Thymus (tissue), 11 donors: ENCODE measurements at regions not wholly inside any gene's neighbourhood (a gene's known extent, or its start where the extent isn't known, plus 50 kb on each side); places are given as distances from the start of the nearest gene placed in this dataset.

ENCODE experiments used
- DNase-seq, 9 donors: peaks; one replicate each; pipeline ENCODE4 v3.0.0-alpha.2; 2013; ENCODE audit warnings: low spot score in 9 of 9, low read depth in 6 of 9, missing footprints in 1 of 9
- H3K27ac ChIP-seq, 2 donors: one replicate each; pipeline ENCODE4 v1.5.1; 2013; ENCODE audit warnings: control low read depth in 1 of 2, low read depth in 1 of 2, low read length in 1 of 2, mild to moderate bottlenecking in 1 of 2, moderate library complexity in 1 of 2
- H3K27me3 ChIP-seq, 2 donors: one replicate each; pipeline ENCODE4 v1.5.1; 2013; ENCODE audit warnings: low read length in 1 of 2; ENCODE audit not compliant: control insufficient read depth in 2 of 2, insufficient read depth in 1 of 2
- H3K36me3 ChIP-seq, 2 donors: one replicate each; pipeline ENCODE4 v1.5.1; 2013; ENCODE audit warnings: low read length in 1 of 2, mild to moderate bottlenecking in 1 of 2, moderate library complexity in 1 of 2; ENCODE audit not compliant: control insufficient read depth in 2 of 2, insufficient read depth in 2 of 2
- H3K4me1 ChIP-seq, 2 donors: one replicate each; pipeline ENCODE4 v1.5.1; 2013; ENCODE audit warnings: low read length in 2 of 2; ENCODE audit not compliant: control insufficient read depth in 2 of 2, insufficient read depth in 2 of 2
- H3K4me3 ChIP-seq, 2 donors: one replicate each; pipeline ENCODE4 v1.5.1; 2013; ENCODE audit warnings: low read length in 2 of 2, control low read depth in 1 of 2, mild to moderate bottlenecking in 1 of 2
- H3K9me3 ChIP-seq, 2 donors: one replicate each; pipeline ENCODE4 v1.5.1; 2013; ENCODE audit warnings: low read length in 1 of 2, mild to moderate bottlenecking in 1 of 2; ENCODE audit not compliant: control insufficient read depth in 2 of 2, insufficient read depth in 1 of 2
- WGBS: extraction: QIAGEN DNeasy Blood & Tissue Kit; methylation state at CpG from one replicate; pipeline ENCODE4 v1.1.7; 2013; 5-methylcytosine and 5-hydroxymethylcytosine counted together
- donor health status: healthy.

DNA sequence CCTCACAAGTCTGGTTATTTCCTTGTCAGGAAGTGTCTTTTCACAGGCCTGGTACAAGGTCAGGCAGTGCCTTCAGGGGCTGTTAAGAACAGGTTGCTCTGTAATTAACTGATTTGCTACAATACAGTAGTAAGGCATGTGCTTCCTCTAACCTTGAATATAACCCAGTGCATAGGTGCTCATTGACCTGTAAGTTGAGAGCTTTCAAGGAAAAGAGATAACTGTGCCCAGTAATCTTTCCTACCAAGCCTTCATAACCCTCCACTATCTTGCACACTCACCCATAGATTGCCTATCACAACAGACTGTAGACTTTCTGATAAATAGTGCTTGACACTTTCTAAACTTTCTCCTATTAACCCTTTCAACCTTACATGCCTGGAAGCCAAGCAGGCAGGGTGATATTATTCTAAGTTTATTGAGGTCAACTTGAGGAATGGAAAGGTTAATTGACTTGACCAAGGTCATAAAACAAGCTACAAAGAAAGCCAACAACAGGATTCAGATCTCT is 148.1 kb downstream of the PPARGC1A start:
- Histone ChIP-seq H3K4me1 (no peaks in the 10 kb centered on the region), H3K4me3 (no peak overlapping the region), H3K27ac (no peak overlapping the region), H3K27me3 (no peaks in the 10 kb centered on the region), H3K36me3 (no peaks in the 10 kb centered on the region), H3K9me3 (no peaks in the 10 kb centered on the region)
- DNase-seq = no peak

- Histone ChIP-seq H3K9me3 (no peaks in the 10 kb centered on the region), H3K27me3 (no peaks in the 10 kb centered on the region), H3K36me3 (no peaks in the 10 kb centered on the region), H3K27ac (no peak overlapping the region), H3K4me1 (no peaks in the 10 kb centered on the region), H3K4me3 (no peak overlapping the region)
- no peak for DNase-seq
- WGBS = 88% methylated on average over 3 of the region's 3 CpGs
These were observed 152.3 kb downstream of the PPARGC1A start for GRCh38 chr4:23737571-23737970.

DNA sequence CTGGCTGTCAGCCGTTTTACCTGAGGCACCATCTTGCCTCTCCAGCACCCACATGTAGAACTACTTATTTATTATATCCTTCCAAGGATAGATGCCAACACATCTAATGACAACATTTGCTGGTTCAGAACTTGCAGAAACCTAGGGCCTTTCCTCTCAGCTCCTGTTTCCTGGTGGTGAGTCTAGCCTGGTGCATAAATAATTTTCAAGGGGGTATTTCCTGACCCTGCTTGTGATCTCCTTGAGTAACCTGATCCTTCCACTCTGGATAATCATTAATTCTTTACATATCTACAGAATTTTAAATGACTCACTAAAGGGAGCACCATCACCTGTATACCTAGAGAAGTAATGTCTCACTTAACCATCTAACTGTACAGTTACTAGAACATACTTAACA is 153.4 kb downstream of the PPARGC1A start:
- no peaks in the 10 kb centered on the region for H3K9me3 ChIP-seq
- H3K27me3 ChIP-seq = no peaks in the 10 kb centered on the region
- no peaks in the 10 kb centered on the region for H3K36me3 ChIP-seq
- DNase-seq = no peak
- H3K4me1 ChIP-seq = no peaks in the 10 kb centered on the region
- no peak overlapping the region for H3K4me3 ChIP-seq
- H3K27ac ChIP-seq = no peak overlapping the region
- WGBS = 95% methylated on average over 1 of the region's 1 CpG

DNA sequence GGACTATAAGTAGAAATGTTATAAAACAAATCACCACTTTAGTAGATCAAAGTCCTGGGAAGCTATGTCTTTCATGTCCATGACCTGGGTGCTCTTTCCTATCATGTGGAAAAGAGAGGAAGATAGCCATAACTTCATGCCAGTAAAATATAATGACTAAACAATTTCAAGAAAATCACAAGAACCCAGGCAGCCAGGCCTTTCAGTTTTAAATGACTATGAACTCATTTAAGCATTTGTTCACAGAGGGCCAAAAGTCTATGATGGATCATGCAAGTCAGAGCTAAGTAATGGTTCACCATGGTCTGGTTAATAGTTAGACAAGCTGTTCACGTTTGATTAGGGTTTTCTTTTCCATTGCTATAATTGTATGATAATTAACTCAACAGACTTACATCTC is 155.8 kb downstream of the PPARGC1A start:
- 68% methylated on average over 1 of the region's 1 CpG for WGBS
- no peaks in the 10 kb centered on the region for H3K4me1 ChIP-seq
- no peak overlapping the region for H3K27ac ChIP-seq
- no peak overlapping the region for H3K4me3 ChIP-seq
- no peak for DNase-seq
- H3K36me3 ChIP-seq = no peaks in the 10 kb centered on the region
- H3K9me3 ChIP-seq = no peaks in the 10 kb centered on the region
- no peaks in the 10 kb centered on the region for H3K27me3 ChIP-seq

- 92% methylated on average over 2 of the region's 2 CpGs for WGBS
- Histone ChIP-seq H3K4me3 (no peak overlapping the region), H3K27me3 (no peaks in the 10 kb centered on the region), H3K27ac (no peak overlapping the region), H3K9me3 (no peaks in the 10 kb centered on the region), H3K36me3 (no peaks in the 10 kb centered on the region), H3K4me1 (no peaks in the 10 kb centered on the region)
- DNase-seq = no peak
These were observed 156.4 kb downstream of the PPARGC1A start for GRCh38 chr4:23733476-23733875.

- H3K27me3 ChIP-seq = no peaks in the 10 kb centered on the region
- no peaks in the 10 kb centered on the region for H3K4me1 ChIP-seq
- H3K4me3 ChIP-seq = no peak overlapping the region
- H3K9me3 ChIP-seq = no peaks in the 10 kb centered on the region
- no peak overlapping the region for H3K27ac ChIP-seq
- no peaks in the 10 kb centered on the region for H3K36me3 ChIP-seq
- DNase-seq = no peak
These were observed 158.8 kb downstream of the PPARGC1A start for GRCh38 chr4:23730998-23731397.

GRCh38 chr4:23728971-23729370 is 160.9 kb downstream of the PPARGC1A start:
- H3K36me3 ChIP-seq = no peaks in the 10 kb centered on the region
- H3K9me3 ChIP-seq = no peaks in the 10 kb centered on the region
- H3K27ac ChIP-seq = no peak overlapping the region
- H3K4me1 ChIP-seq = no peaks in the 10 kb centered on the region
- no peak for DNase-seq
- H3K27me3 ChIP-seq = no peaks in the 10 kb centered on the region
- H3K4me3 ChIP-seq = no peak overlapping the region

DNA sequence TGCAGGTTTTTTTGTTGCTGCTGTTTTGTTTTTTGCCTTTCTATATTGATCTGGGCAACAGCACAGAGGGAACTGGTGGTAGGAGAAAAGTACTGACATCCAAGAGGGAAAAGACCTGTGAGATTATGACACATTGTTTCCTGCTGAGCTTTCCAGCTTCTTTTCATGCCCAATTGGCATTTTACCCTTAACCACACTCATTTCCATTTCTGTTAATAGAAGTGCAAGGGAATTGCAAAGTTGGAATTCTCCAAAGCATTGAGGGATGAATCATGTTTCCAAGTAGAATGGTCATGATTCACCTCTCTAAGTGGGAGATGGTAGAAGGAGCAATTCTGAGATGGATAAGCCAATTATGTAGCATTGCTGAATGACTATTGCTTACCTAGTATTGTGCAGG is 161.5 kb downstream of the PPARGC1A start:
- no peaks in the 10 kb centered on the region for H3K4me1 ChIP-seq
- H3K36me3 ChIP-seq = no peaks in the 10 kb centered on the region
- no peak overlapping the region for H3K4me3 ChIP-seq
- DNase-seq = no peak
- H3K9me3 ChIP-seq = no peaks in the 10 kb centered on the region
- no peak overlapping the region for H3K27ac ChIP-seq
- no peaks in the 10 kb centered on the region for H3K27me3 ChIP-seq

DNA sequence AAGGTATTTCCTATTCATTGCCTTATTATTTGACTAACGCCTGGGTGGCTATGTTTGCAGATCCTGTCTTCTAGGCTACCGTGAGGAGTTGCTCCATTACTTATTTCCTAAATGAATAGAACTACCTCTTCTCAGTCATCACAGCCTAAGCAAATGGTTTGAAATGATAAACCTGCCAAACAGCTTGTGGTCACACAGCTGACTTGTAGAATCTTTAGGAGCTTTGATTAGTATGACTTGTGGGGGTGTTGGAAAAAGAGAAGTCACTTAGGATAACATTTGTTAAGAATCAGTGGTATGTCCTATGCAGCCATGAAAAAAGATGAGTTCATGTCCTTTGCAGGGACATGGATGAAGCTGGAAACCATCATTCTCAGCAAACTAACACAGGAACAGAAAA is 169.3 kb downstream of the PPARGC1A start:
- Histone ChIP-seq H3K27me3 (no peaks in the 10 kb centered on the region), H3K9me3 (no peaks in the 10 kb centered on the region), H3K27ac (no peak overlapping the region), H3K4me3 (no peak overlapping the region), H3K4me1 (no peaks in the 10 kb centered on the region), H3K36me3 (no peaks in the 10 kb centered on the region)
- WGBS = 91% methylated on average over 2 of the region's 2 CpGs
- no peak for DNase-seq

DNA sequence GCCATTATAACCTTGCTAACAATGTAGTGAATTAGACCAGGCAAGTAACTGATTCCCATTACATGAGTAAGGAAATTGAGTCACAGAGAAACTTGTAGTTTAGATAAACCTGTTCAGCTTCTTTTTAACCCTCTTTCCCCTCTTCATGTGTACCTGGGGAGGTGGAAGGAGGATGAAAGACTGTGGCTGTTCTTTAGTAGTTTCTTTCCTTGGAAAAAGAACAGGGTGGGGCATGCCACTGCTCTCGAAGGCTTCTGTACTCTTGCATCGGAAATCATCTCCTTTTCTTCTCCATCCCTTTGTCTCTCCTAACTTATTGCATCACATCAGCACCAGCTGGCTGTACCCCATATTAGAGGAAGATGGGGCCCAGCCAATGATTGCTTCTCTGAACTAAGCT is 171.4 kb downstream of the PPARGC1A start:
- Histone ChIP-seq H3K27ac (no peak overlapping the region), H3K4me3 (no peak overlapping the region), H3K4me1 (no peaks in the 10 kb centered on the region), H3K27me3 (no peaks in the 10 kb centered on the region), H3K36me3 (no peaks in the 10 kb centered on the region), H3K9me3 (no peaks in the 10 kb centered on the region)
- WGBS = 92% methylated on average over 2 of the region's 2 CpGs
- no peak for DNase-seq
